CD4-positive, alpha-beta T cell (primary cell): ENCODE measurements at regions not wholly inside any gene's neighbourhood (a gene's known extent, or its start where the extent isn't known, plus 50 kb on each side); places are given as distances from the start of the nearest gene placed in this dataset.

Experiments used
- ATAC-seq: fragments of 200-7000 bp; cut with Tn5 transposase; one replicate; pipeline ENCODE4 v1.10.0; 2022; ENCODE audit warnings: mild to moderate bottlenecking; ENCODE audit not compliant: poor library complexity
- CTCF ChIA-PET: fragments of 350-600 bp; sonication (Branson Sonifier 250); formaldehyde crosslinking; loops from one replicate; lab custom pipeline; 2021; ENCODE audit warnings: antibody characterized with exemption, inconsistent platforms; lab: Charles Lee
- POLR2A ChIA-PET: fragments of 350-600 bp; sonication (Branson Sonifier 250); formaldehyde crosslinking; loops from one replicate; lab custom pipeline; 2021; ENCODE audit warnings: antibody characterized with exemption, inconsistent platforms; lab: Charles Lee
- DNase-seq, 14 experiments: peaks; one replicate each; pipeline ENCODE4 v3.0.0-alpha.2; 2013 to 2020; ENCODE audit warnings: mixed read lengths in 2 of 14
- H3K27ac ChIP-seq, 2 donors: one replicate each; pipeline versions ENCODE4 v1.5.1 to v1.7.0; 2013; ENCODE audit warnings: low read length in 2 of 2, low read depth in 1 of 2, mild to moderate bottlenecking in 1 of 2
- H3K27me3 ChIP-seq, 2 experiments: 1 replicate in 1 of 2; 2 replicates in 1 of 2; pipeline versions ENCODE4 v1.6.1 to v1.7.0; 2013; ENCODE audit warnings: low read length in 2 of 2, control low read depth in 1 of 2, mild to moderate bottlenecking in 1 of 2, moderate library complexity in 1 of 2; ENCODE audit not compliant: insufficient read depth in 2 of 2, control insufficient read depth in 1 of 2
- H3K36me3 ChIP-seq: one replicate; pipeline ENCODE4 v1.6.1; 2013; ENCODE audit warnings: low read length, control low read depth; ENCODE audit not compliant: insufficient read depth
- H3K4me1 ChIP-seq: one replicate; pipeline ENCODE4 v1.6.1; 2013; ENCODE audit warnings: low read length, control low read depth; ENCODE audit not compliant: insufficient read depth
- H3K4me3 ChIP-seq: one replicate; pipeline ENCODE4 v1.5.1; 2013; ENCODE audit warnings: mild to moderate bottlenecking, low read length, moderate library complexity
- H3K9me3 ChIP-seq, 2 experiments: 1 replicate in 1 of 2; 2 replicates in 1 of 2; pipeline versions ENCODE4 v1.6.1 to v1.7.0; 2013; ENCODE audit warnings: low read length in 2 of 2, mild to moderate bottlenecking in 2 of 2, control low read depth in 1 of 2, moderate library complexity in 1 of 2; ENCODE audit not compliant: control insufficient read depth in 1 of 2, insufficient read depth in 1 of 2
- H3K27ac Mint-ChIP-seq: one replicate; pipeline ENCODE4 v1.8.0; 2020; ENCODE audit warnings: mixed read lengths
- H3K27me3 Mint-ChIP-seq: one replicate; pipeline ENCODE4 v1.8.0; 2021; ENCODE audit warnings: mixed read lengths
- H3K36me3 Mint-ChIP-seq: one replicate; pipeline ENCODE4 v1.8.0; 2021; ENCODE audit warnings: low read depth, mixed read lengths
- H3K4me1 Mint-ChIP-seq: one replicate; pipeline ENCODE4 v1.8.0; 2021; ENCODE audit warnings: low read depth, mixed read lengths
- H3K4me3 Mint-ChIP-seq: one replicate; pipeline ENCODE4 v1.8.0; 2020; ENCODE audit warnings: mild to moderate bottlenecking, mixed read lengths
- H3K9me3 Mint-ChIP-seq: one replicate; pipeline ENCODE4 v1.8.0; 2020; ENCODE audit warnings: mixed read lengths
- CTCF ChIP-seq: fragments of 200-600 bp; IDR thresholded peaks from one replicate; pipeline ENCODE4 v1.8.0; 2022; ENCODE audit warnings: antibody characterized with exemption, mild to moderate bottlenecking
- intact Hi-C, 2 experiments: fragments of 100-400 bp; cut with DNase I in 1 of 2; cut with micrococcal nuclease in 1 of 2; formaldehyde crosslinking; loops; one replicate each; pipeline versions ENCODE4 v1.15.1 to v1.9.0; 2023 to 2025; cut with DNase I, micrococcal nuclease

- no peak overlapping the region for H3K27ac ChIP-seq
- TF ChIP-seq CTCF: no peak
- Mint-ChIP-seq H3K9me3 (peaks cover 6% of the 10 kb centered on the region), H3K36me3 (peaks cover 4% of the 10 kb centered on the region), H3K4me1 (no peaks in the 10 kb centered on the region), H3K27me3 (no peaks in the 10 kb centered on the region), H3K4me3 (no peak overlapping the region), H3K27ac (no peak overlapping the region)
- H3K9me3 ChIP-seq: no peaks in the 10 kb centered on the region
- intact Hi-C loops: no loop called here
- H3K27me3 ChIP-seq: no peaks in the 10 kb centered on the region
- no peak for DNase-seq
- no peaks in the 10 kb centered on the region for H3K4me1 ChIP-seq
- CTCF ChIA-PET: no interaction called here
- no peak for ATAC-seq
- POLR2A ChIA-PET: no interaction called here
- no peaks in the 10 kb centered on the region for H3K36me3 ChIP-seq
- H3K4me3 ChIP-seq: no peak overlapping the region
Observed at GRCh38 chr7:33821970-33822369, 83.4 kb upstream of the BMPER start.

GRCh38 chr7:33823913-33824312, 81.4 kb upstream of the BMPER start:
- ChIA-PET CTCF (no interaction called here), POLR2A (no interaction called here)
- Mint-ChIP-seq H3K27me3 (no peaks in the 10 kb centered on the region), H3K9me3 (peaks cover 6% of the 10 kb centered on the region), H3K4me3 (no peak overlapping the region), H3K27ac (no peak overlapping the region), H3K4me1 (no peaks in the 10 kb centered on the region), H3K36me3 (peaks cover 4% of the 10 kb centered on the region)
- no peak for TF ChIP-seq CTCF
- DNase-seq (no peak), ATAC-seq (no peak)
- H3K27ac ChIP-seq: no peak overlapping the region
- no peaks in the 10 kb centered on the region for H3K27me3 ChIP-seq
- H3K9me3 ChIP-seq: no peaks in the 10 kb centered on the region
- no peaks in the 10 kb centered on the region for H3K36me3 ChIP-seq
- intact Hi-C loops: no loop called here
- H3K4me1 ChIP-seq: no peaks in the 10 kb centered on the region
- H3K4me3 ChIP-seq: no peak overlapping the region

GRCh38 chr7:33824911-33825459, 80.4 kb upstream of the BMPER start:
- H3K27ac ChIP-seq: no peak overlapping the region
- intact Hi-C loops: no loop called here
- TF ChIP-seq CTCF: no peak
- no peaks in the 10 kb centered on the region for H3K9me3 ChIP-seq
- peaks cover 2% of the 10 kb centered on the region for H3K36me3 Mint-ChIP-seq
- DNase-seq (no peak), ATAC-seq (no peak)
- H3K4me3 Mint-ChIP-seq: no peak overlapping the region
- no peaks in the 10 kb centered on the region for H3K27me3 Mint-ChIP-seq
- H3K27me3 ChIP-seq: no peaks in the 10 kb centered on the region
- H3K4me1 Mint-ChIP-seq: no peaks in the 10 kb centered on the region
- H3K4me3 ChIP-seq: no peak overlapping the region
- POLR2A ChIA-PET: no interaction called here
- no peaks in the 10 kb centered on the region for H3K36me3 ChIP-seq
- no peak overlapping the region for H3K27ac Mint-ChIP-seq
- H3K4me1 ChIP-seq: no peaks in the 10 kb centered on the region
- CTCF ChIA-PET: no interaction called here
- peaks cover 2% of the 10 kb centered on the region for H3K9me3 Mint-ChIP-seq
